Osteocyte (in vitro differentiated cells): ENCODE measurements at regions not wholly inside any gene's neighbourhood (a gene's known extent, or its start where the extent isn't known, plus 50 kb on each side); places are given as distances from the start of the nearest gene placed in this dataset.

Experiments
- DNase-seq: peaks from one replicate; pipeline ENCODE4 v3.0.0; 2021; ENCODE audit warnings: mixed read lengths; ENCODE audit not compliant: unreplicated experiment; ENCODE audit errors: extremely low spot score
- H3K27ac Mint-ChIP-seq: one replicate; pipeline ENCODE4 v1.8.0; 2021; ENCODE audit warnings: mild to moderate bottlenecking, mixed read lengths; ENCODE audit not compliant: unreplicated experiment
- H3K27me3 Mint-ChIP-seq: one replicate; pipeline ENCODE4 v1.8.0; 2021; ENCODE audit warnings: mixed read lengths; ENCODE audit not compliant: unreplicated experiment
- H3K36me3 Mint-ChIP-seq: one replicate; pipeline ENCODE4 v1.8.0; 2021; ENCODE audit warnings: mixed read lengths; ENCODE audit not compliant: unreplicated experiment
- H3K4me1 Mint-ChIP-seq: one replicate; pipeline ENCODE4 v1.8.0; 2021; ENCODE audit warnings: mixed read lengths; ENCODE audit not compliant: unreplicated experiment
- H3K4me3 Mint-ChIP-seq: one replicate; pipeline ENCODE4 v1.8.0; 2021; ENCODE audit warnings: mild to moderate bottlenecking, moderate library complexity, mixed read lengths; ENCODE audit not compliant: unreplicated experiment
- H3K9me3 Mint-ChIP-seq: one replicate; pipeline ENCODE4 v1.8.0; 2021; ENCODE audit warnings: mixed read lengths; ENCODE audit not compliant: unreplicated experiment
- TF ChIP-seq, protein P1 (sequence below): fragments of 200-600 bp; sonication (generic); IDR thresholded peaks from 2 replicates; pipeline ENCODE4 v1.5.0; 2021; ENCODE audit warnings: antibody characterized with exemption, mild to moderate bottlenecking, moderate library complexity

DNA sequence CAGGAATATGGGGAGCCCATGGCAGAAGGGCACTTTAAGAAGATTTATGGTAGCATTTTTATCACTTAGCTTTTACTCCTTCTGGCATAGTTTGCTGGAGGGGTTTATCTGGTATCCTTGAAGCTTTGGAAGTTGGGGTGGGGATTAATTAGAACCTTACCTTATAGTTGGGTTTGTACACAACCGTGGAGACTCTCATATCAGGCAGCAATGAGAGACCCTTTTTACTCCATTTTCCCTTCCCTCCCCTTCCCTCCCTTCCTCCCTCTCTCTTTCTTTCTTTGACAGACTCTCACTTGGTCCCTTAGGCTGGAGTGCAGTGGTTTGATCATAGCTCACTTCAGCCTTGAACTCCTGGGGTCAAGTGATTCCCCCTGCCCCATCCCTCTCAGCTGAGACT, 465.8 kb upstream of the PODXL start:
- Mint-ChIP-seq H3K4me3 (no peak overlapping the region), H3K9me3 (no peaks in the 10 kb centered on the region), H3K27ac (no peak overlapping the region), H3K27me3 (peaks cover 20% of the 10 kb centered on the region), H3K4me1 (no peaks in the 10 kb centered on the region), H3K36me3 (peaks cover 1% of the 10 kb centered on the region)
- DNase-seq, result no peak
- TF ChIP-seq, protein P1, sequence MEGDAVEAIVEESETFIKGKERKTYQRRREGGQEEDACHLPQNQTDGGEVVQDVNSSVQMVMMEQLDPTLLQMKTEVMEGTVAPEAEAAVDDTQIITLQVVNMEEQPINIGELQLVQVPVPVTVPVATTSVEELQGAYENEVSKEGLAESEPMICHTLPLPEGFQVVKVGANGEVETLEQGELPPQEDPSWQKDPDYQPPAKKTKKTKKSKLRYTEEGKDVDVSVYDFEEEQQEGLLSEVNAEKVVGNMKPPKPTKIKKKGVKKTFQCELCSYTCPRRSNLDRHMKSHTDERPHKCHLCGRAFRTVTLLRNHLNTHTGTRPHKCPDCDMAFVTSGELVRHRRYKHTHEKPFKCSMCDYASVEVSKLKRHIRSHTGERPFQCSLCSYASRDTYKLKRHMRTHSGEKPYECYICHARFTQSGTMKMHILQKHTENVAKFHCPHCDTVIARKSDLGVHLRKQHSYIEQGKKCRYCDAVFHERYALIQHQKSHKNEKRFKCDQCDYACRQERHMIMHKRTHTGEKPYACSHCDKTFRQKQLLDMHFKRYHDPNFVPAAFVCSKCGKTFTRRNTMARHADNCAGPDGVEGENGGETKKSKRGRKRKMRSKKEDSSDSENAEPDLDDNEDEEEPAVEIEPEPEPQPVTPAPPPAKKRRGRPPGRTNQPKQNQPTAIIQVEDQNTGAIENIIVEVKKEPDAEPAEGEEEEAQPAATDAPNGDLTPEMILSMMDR, result no peak

DNA sequence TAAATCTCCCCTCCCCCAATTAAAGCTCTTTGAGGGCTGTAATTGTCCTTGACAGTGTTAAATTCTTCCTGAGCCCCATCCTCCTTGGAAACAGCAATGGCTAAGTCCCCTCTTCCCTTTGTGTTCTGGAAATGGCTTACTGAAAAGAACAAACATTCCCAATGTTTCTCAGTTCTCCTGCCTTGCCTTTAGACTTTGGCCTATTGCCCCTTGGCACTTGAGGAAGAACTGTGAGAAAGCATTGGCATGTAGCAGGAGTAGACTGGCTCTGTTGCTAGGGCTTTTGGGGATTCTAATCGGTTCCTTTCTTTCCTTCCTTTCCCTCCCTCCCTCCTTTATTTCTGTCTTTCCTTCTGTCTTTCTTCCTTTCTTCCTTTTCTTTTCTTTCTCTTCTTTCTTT, 463.3 kb upstream of the PODXL start:
- no peak for DNase-seq
- no peak overlapping the region for H3K27ac Mint-ChIP-seq
- peaks cover 1% of the 10 kb centered on the region for H3K36me3 Mint-ChIP-seq

DNA sequence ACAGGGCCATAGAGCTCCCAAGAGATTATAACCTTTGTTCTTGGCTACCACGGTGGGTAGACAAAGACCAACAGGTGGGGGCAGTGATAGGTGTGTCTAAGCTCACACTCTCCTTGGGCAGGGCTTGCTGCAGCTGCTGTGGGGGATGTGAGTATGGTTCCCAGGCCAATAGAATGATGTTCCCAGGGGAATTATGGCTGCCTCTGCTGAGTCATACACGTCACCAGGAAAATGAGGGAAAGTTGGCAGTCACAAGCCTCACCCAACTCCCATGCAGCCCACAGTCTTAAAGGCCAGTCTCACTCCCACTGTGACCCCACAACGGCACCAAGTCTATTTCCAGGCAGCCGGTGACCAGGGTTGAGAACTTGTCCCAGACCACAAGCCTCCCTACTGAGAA, 453.4 kb upstream of the PODXL start:
- no peak for DNase-seq
- H3K9me3 Mint-ChIP-seq, result peaks cover 28% of the 10 kb centered on the region
- H3K4me1 Mint-ChIP-seq, result peaks cover 3% of the 10 kb centered on the region
- peaks cover 24% of the 10 kb centered on the region for H3K27me3 Mint-ChIP-seq
- H3K36me3 Mint-ChIP-seq, result peaks cover 4% of the 10 kb centered on the region
- H3K4me3 Mint-ChIP-seq, result no peak overlapping the region
- TF ChIP-seq, protein P1, result no peak
- H3K27ac Mint-ChIP-seq, result no peak overlapping the region

More for the DNA sequence above, 463.3 kb upstream of the PODXL start:
- peaks cover 20% of the 10 kb centered on the region for H3K27me3 Mint-ChIP-seq
- H3K4me3 Mint-ChIP-seq, result no peak overlapping the region
- H3K9me3 Mint-ChIP-seq, result peaks cover 7% of the 10 kb centered on the region
- TF ChIP-seq, protein P1, result no peak
- H3K4me1 Mint-ChIP-seq, result no peaks in the 10 kb centered on the region

DNA sequence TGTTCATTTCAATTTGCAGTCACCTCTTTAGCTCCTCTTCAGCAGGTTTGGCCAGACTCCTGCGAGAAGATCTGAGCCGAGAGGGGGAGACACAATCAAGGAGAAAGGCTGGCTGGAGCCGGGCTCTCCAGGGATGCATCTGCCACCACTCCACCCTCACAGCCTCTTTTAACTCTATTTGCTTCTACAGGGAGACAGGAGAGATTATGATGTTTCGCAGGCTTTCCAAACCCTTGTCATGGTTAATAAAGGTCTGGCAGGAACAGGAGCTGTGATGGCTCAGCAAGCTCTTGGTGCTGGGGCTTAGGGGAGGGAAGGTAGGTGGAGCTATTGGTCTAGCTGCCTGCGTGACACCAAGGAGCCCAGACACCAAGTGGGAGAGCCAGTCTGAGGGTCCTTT, 448.1 kb upstream of the PODXL start:
- peaks cover 4% of the 10 kb centered on the region for H3K4me1 Mint-ChIP-seq
- TF ChIP-seq, protein P1, result no peak
- H3K27ac Mint-ChIP-seq, result no peak overlapping the region
- peaks cover 15% of the 10 kb centered on the region for H3K9me3 Mint-ChIP-seq
- H3K36me3 Mint-ChIP-seq, result peaks cover 4% of the 10 kb centered on the region
- peaks cover 8% of the 10 kb centered on the region for H3K27me3 Mint-ChIP-seq
- H3K4me3 Mint-ChIP-seq, result no peak overlapping the region
- DNase-seq, result no peak

DNA sequence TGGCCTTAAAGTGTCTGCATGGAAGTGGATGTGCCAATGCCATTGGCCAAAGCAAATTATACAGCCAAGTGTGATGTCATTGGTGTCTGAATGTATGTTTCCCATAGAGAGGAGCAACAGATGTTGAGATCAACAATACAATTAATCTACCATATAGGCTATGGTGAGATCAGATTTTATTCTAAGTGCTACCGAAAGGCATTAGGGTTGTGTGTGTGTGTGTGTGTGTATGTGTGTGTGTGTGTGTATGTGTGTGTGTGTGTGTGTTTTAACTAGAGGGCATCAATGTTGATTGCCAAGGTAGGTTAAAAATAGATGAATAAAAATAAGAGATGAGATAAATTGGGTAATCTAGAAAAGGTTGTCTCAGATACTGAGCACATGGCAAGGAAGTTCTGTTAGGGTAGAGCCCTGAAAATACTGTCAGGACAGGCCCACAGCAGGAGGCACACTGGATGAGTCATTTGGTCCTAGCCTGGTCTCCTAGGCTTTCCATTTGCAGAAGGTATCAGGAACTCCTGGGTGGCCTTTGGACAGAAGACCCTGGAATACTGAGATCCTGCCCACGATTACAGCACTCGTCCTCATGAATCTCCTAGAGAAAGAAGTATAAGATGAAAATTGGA, 446.0 kb upstream of the PODXL start:
- Mint-ChIP-seq H3K4me1 (peaks cover 4% of the 10 kb centered on the region), H3K27me3 (no peaks in the 10 kb centered on the region), H3K9me3 (no peaks in the 10 kb centered on the region), H3K27ac (no peak overlapping the region), H3K4me3 (no peak overlapping the region), H3K36me3 (no peaks in the 10 kb centered on the region)
- TF ChIP-seq, protein P1, result no peak
- no peak for DNase-seq
